Stimulated activated CD8-positive, alpha-beta memory T cell treated with anti-CD3 and anti-CD28 coated beads, Interleukin-4, amount 100 ng/mL, for 48 hours (primary cell): ENCODE measurements at regions not wholly inside any gene's neighbourhood (a gene's known extent, or its start where the extent isn't known, plus 50 kb on each side); places are given as distances from the start of the nearest gene placed in this dataset.

Experiments used
- DNase-seq: peaks from one replicate; pipeline ENCODE4 v3.0.0-alpha.2; 2020

GRCh38 chr9:91161465-91162300 lies 200.0 kb downstream of the AUH start:
- DNase-seq = peak; percentile 40

GRCh38 chr9:91162311-91162710 lies 199.4 kb downstream of the AUH start:
- peak; percentile 69 for DNase-seq

GRCh38 chr9:91162784-91163443 lies 198.8 kb downstream of the AUH start:
- peak; percentile 88 for DNase-seq

GRCh38 chr9:91163444-91163772 lies 198.3 kb downstream of the AUH start:
- peak; percentile 55 for DNase-seq

- DNase-seq = peak; percentile 73
Measured at GRCh38 chr9:91163773-91164471, 197.8 kb downstream of the AUH start.
